Eye (tissue), 1 donor: ENCODE measurements at regions not wholly inside any gene's neighbourhood (a gene's known extent, or its start where the extent isn't known, plus 50 kb on each side); places are given as distances from the start of the nearest gene placed in this dataset.
A peak's percentile ranks its signal among the peaks of the same experiment; 100 is the strongest.

Source experiments
- DNase-seq: peaks from one replicate; pipeline ENCODE4 v3.0.0-alpha.2; 2015

DNA sequence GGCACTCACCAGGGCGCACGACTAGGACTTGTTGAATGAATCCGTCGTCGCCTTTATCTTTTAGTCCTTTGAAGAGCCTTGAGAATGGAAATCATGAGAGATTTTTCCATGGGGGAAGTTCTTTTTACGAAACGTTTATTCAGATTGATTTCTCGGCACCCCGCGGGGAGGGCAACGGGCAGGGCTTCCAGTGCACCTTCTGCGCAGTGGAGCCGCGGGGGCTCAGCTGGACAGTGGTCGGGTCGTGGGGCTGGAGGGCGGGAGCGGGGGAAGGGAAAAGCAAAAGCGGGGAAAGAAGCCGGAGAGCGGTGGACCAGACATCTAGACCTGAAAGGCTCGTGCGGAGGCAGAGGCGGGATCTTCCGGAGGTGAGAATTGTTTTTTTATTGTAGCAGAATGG lies 50.6 kb upstream of the NBPF20 start:
- DNase-seq = peak; percentile 14

DNA sequence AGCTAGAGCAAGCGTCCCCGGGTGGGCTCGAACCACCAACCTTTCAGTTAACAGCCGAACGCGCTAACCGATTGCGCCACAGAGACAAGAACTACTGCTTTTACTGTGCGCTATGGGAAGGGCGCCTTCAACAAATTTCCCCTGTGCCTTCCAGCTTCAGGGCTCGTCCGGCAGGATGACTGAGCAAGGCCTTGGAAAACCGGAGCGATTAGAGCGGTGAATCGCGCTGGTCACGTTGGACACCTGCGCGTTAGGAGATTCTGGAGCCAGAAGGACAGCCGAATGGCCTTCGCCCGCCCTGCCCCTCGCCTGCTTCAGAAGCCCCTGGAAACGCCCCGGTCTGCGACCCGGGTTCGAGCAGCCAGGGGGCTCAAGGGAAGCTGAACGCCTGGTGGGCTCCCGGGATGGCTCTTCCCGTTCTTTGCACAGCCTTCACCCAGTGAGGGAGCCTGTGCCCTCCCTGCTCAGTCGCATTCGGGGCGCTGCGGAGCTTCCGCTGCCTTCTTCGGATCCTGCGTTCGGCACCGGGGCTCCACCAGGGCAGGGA lies 50.0 kb upstream of the NBPF20 start:
- DNase-seq = peak; percentile 21
